Gastroesophageal sphincter (tissue), 4 donors: ENCODE measurements at regions not wholly inside any gene's neighbourhood (a gene's known extent, or its start where the extent isn't known, plus 50 kb on each side); places are given as distances from the start of the nearest gene placed in this dataset.
"Not testable (repeated sequence)": the region's sequence is repeated elsewhere in the genome, so short reads cannot be mapped to it uniquely, and the experiment has no call there.

Source experiments
- ATAC-seq: fragments of 150-250 bp; one replicate; pipeline ENCODE4 v1.9.1; 2016; ENCODE audit warnings: mild to moderate bottlenecking, moderate library complexity
- H3K27ac ChIP-seq, 4 donors: fragments of 200-600 bp; sonication (generic) in 3 of 4; 1 replicate in 3 of 4; 2 replicates in 1 of 4; pipeline ENCODE4 v1.5.1; 2016 to 2019
- H3K27me3 ChIP-seq: fragments of 200-600 bp; sonication (generic); one replicate; pipeline ENCODE4 v1.5.1; 2019
- H3K36me3 ChIP-seq, 2 donors: fragments of 200-600 bp; sonication (generic); one replicate each; pipeline ENCODE4 v1.5.1; 2019; ENCODE audit warnings: control low read depth in 1 of 2
- H3K4me1 ChIP-seq, 3 donors: fragments of 200-600 bp; sonication (generic); 1 replicate in 2 of 3; 2 replicates in 1 of 3; pipeline ENCODE4 v1.5.1; 2016 to 2019; ENCODE audit warnings: control low read depth in 2 of 3
- H3K4me3 ChIP-seq, 2 donors: fragments of 200-600 bp; sonication (generic); one replicate each; pipeline ENCODE4 v1.5.1; 2019; ENCODE audit warnings: mild to moderate bottlenecking in 1 of 2, moderate library complexity in 1 of 2
- H3K9me3 ChIP-seq, 3 donors: fragments of 200-600 bp; sonication (generic); one replicate each; pipeline ENCODE4 v1.5.1; 2017 to 2019; ENCODE audit warnings: control low read depth in 2 of 3
- EP300 ChIP-seq: sonication (generic); formaldehyde crosslinking; IDR thresholded peaks from one replicate; pipeline ENCODE4 v1.6.1; 2017; ENCODE audit warnings: antibody characterized with exemption, mild to moderate bottlenecking
- POLR2A ChIP-seq, 2 donors: fragments of 450-650 bp; IDR thresholded peaks; one replicate each; pipeline ENCODE4 v1.6.1; 2017; ENCODE audit warnings: antibody characterized with exemption in 2 of 2, mild to moderate bottlenecking in 2 of 2, moderate library complexity in 1 of 2
- POLR2AphosphoS5 ChIP-seq: sonication (generic); formaldehyde crosslinking; IDR thresholded peaks from one replicate; pipeline ENCODE4 v1.6.1; 2017; ENCODE audit warnings: antibody characterized with exemption
- WGBS, 2 donors: methylation state at CpG; one replicate each; pipeline ENCODE4 v1.1.5; 2018; ENCODE audit warnings: low coverage in 1 of 2; 5-methylcytosine and 5-hydroxymethylcytosine counted together
- TF ChIP-seq, protein P1 (sequence below), 4 experiments: fragments of 200-600 bp in 2 of 4; fragments of 450-650 bp in 2 of 4; sonication (generic) in 1 of 4; IDR thresholded peaks; one replicate each; pipeline ENCODE4 v1.5.1; 2017 to 2019; ENCODE audit warnings: antibody characterized with exemption in 4 of 4, mild to moderate bottlenecking in 2 of 4, moderate library complexity in 2 of 4

DNA sequence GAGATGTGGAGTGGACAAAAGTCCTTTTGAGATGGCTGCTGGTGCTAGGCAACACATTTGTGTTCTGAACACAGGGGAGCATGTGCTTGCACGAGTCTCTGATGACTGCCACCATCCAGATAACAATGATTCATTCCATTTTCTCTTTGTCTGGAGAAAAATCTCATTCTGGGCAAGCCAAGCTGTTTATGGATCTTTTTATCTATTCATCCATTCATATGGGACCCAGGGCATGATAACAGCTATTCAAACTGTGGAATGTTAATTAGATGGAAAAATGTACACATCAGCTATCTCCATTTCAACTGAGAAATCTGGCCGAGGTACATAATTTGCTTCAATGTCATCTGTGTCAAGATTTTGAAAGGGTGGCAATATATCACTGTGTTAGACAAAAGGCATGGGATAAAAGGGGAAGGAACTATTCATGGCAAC is 117.5 kb upstream of the ZBED5 start:
- no peaks in the 10 kb centered on the region for H3K9me3 ChIP-seq
- H3K27me3 ChIP-seq = no peaks in the 10 kb centered on the region
- no peaks in the 10 kb centered on the region for H3K36me3 ChIP-seq
- H3K4me1 ChIP-seq = peaks cover 0 to 15% (median 0%) of the 10 kb centered on the region in 3 donors
- no peak for ATAC-seq
- no peak overlapping the region for H3K4me3 ChIP-seq
- 16 to 54% methylated on average over 2 of the region's 2 CpGs for WGBS, 2 donors
- no peak overlapping the region for H3K27ac ChIP-seq
- TF ChIP-seq, protein P1, sequence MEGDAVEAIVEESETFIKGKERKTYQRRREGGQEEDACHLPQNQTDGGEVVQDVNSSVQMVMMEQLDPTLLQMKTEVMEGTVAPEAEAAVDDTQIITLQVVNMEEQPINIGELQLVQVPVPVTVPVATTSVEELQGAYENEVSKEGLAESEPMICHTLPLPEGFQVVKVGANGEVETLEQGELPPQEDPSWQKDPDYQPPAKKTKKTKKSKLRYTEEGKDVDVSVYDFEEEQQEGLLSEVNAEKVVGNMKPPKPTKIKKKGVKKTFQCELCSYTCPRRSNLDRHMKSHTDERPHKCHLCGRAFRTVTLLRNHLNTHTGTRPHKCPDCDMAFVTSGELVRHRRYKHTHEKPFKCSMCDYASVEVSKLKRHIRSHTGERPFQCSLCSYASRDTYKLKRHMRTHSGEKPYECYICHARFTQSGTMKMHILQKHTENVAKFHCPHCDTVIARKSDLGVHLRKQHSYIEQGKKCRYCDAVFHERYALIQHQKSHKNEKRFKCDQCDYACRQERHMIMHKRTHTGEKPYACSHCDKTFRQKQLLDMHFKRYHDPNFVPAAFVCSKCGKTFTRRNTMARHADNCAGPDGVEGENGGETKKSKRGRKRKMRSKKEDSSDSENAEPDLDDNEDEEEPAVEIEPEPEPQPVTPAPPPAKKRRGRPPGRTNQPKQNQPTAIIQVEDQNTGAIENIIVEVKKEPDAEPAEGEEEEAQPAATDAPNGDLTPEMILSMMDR (IDR thresholded peaks at IDR 0.05) = no peak
- no peak for TF ChIP-seq EP300
- no peak for TF ChIP-seq POLR2A (IDR thresholded peaks at IDR 0.05)
- no peak for TF ChIP-seq POLR2AphosphoS5

DNA sequence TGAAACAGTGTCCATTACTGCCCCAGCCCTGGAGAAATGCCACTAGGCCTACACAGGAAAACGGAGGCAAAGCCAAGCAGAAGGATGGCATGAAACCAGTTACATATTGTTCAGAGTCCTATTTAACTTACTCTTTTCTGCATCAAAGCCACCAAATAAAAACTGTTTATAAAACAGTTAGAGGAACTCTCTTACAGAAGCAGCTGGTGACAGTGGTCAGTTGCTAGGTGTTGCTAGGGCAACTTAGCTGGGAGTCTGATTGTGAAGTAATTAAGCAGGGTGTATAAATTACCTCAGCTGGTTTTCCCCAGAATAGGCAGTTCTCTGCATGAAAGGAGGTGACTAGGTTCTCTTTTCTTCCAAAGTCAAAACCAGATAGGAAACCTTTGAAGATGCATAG is 115.6 kb upstream of the ZBED5 start:
- 17 to 29% methylated on average over 1 of the region's 1 CpG for WGBS, 2 donors
- TF ChIP-seq EP300 (no peak), POLR2A (IDR thresholded peaks at IDR 0.05) (no peak), POLR2AphosphoS5 (no peak)
- TF ChIP-seq, protein P1 (IDR thresholded peaks at IDR 0.05) = no peak
- H3K27me3 ChIP-seq = no peaks in the 10 kb centered on the region
- no peaks in the 10 kb centered on the region for H3K9me3 ChIP-seq
- ATAC-seq = no peak
- no peak overlapping the region for H3K4me3 ChIP-seq
- H3K36me3 ChIP-seq = no peaks in the 10 kb centered on the region
- H3K4me1 ChIP-seq = peaks cover 0 to 15% (median 0%) of the 10 kb centered on the region in 3 donors
- no peak overlapping the region for H3K27ac ChIP-seq

- 34 to 45% methylated on average over 3 of the region's 3 CpGs for WGBS, 2 donors
These were observed 113.1 kb upstream of the ZBED5 start for GRCh38 chr11:10970926-10971325.

GRCh38 chr11:10969387-10969786 is 111.5 kb upstream of the ZBED5 start:
- H3K4me3 ChIP-seq = no peak overlapping the region
- TF ChIP-seq, protein P1 (IDR thresholded peaks at IDR 0.05) = no peak
- TF ChIP-seq POLR2AphosphoS5 (no peak), EP300 (no peak), POLR2A (IDR thresholded peaks at IDR 0.05) (no peak)
- no peaks in the 10 kb centered on the region for H3K36me3 ChIP-seq
- H3K4me1 ChIP-seq = peaks cover 0 to 15% (median 0%) of the 10 kb centered on the region in 3 donors
- H3K27ac ChIP-seq = no peak overlapping the region
- no peak for ATAC-seq
- H3K9me3 ChIP-seq = peaks cover 0 to 4% (median 0%) of the 10 kb centered on the region in 3 donors
- WGBS, 2 donors = 84 to 96% methylated on average over 2 of the region's 2 CpGs
- no peaks in the 10 kb centered on the region for H3K27me3 ChIP-seq

More at GRCh38 chr11:10970926-10971325, 113.1 kb upstream of the ZBED5 start:
- Histone ChIP-seq H3K27me3 (no peaks in the 10 kb centered on the region), H3K9me3 (no peaks in the 10 kb centered on the region), H3K36me3 (no peaks in the 10 kb centered on the region), H3K4me3 (no peak overlapping the region), H3K4me1 (peaks cover 0 to 15% (median 0%) of the 10 kb centered on the region in 3 donors), H3K27ac (no peak overlapping the region)
- TF ChIP-seq EP300 (no peak), POLR2AphosphoS5 (no peak), POLR2A (IDR thresholded peaks at IDR 0.05) (no peak)
- TF ChIP-seq, protein P1 (IDR thresholded peaks at IDR 0.05) = no peak
- no peak for ATAC-seq

DNA sequence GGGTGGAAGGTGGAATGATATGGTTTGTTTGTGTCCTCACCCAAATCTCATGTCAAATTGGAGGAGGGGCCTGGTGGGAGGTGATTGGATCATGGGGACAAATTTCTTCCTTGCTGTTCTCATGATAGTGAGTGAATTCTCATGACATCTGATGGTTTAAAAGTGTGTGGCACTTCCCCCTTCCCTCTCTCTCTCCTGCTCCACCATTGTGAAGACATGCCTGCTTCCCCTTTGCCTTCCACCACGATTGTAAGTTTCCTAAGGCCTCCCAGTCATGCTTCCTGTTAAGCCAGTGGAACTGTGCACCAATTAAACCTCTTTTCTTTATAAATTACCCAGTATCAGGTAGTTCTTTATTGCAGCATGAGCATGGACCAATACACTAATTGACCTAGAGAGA is 99.0 kb upstream of the ZBED5 start:
- not testable (repeated sequence) for H3K27me3 ChIP-seq, H3K36me3 ChIP-seq, ATAC-seq, H3K9me3 ChIP-seq, H3K4me1 ChIP-seq, H3K27ac ChIP-seq, H3K4me3 ChIP-seq
- 29 to 67% methylated on average over 1 of the region's 1 CpG for WGBS, 2 donors
